B cell (primary cell): ENCODE measurements at regions not wholly inside any gene's neighbourhood (a gene's known extent, or its start where the extent isn't known, plus 50 kb on each side); places are given as distances from the start of the nearest gene placed in this dataset.

Source experiments
- CTCF ChIP-seq: fragments of 200-600 bp; IDR thresholded peaks from one replicate; pipeline ENCODE4 v1.8.0; 2022; ENCODE audit warnings: antibody characterized with exemption, mild to moderate bottlenecking
- EZH2 ChIP-seq: IDR thresholded peaks from 2 replicates; pipeline ENCODE4 v1.6.1; 2012; ENCODE audit warnings: borderline replicate concordance, low read depth, mild to moderate bottlenecking, moderate library complexity, low read length; ENCODE audit not compliant: insufficient read depth, poor library complexity, severe bottlenecking

DNA sequence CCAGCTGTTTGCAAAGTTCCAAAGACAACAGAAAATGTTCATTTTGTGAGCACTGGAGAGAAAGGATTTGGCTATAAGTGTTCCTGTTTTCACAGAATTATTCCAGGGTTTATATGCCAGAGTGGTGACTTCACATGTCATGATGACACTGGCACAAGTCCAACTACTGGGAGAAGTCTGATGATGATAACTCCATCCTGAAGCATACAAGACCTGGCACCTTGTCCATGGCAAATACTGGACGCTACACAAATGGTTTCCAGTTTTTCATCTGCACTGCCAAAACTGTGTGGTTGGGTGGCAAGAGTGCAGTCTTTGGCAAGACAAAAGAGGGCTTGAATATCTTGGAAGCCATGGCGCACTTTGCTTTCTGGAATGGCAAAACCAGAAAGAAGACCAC lies 385.0 kb downstream of the CDH11 start:
- TF ChIP-seq CTCF (no peak), EZH2 (no peak)
